SK-N-SH treated with all-trans-retinoic acid at 6 μM for 48 hours (cell line): ENCODE measurements at regions not wholly inside any gene's neighbourhood (a gene's known extent, or its start where the extent isn't known, plus 50 kb on each side); places are given as distances from the start of the nearest gene placed in this dataset.

ENCODE experiments used
- ATAC-seq: fragments of 200-7000 bp; cut with Tn5 transposase; 3 replicates; pipeline ENCODE4 v1.9.1; 2020; ENCODE audit warnings: mild to moderate bottlenecking, moderate library complexity
- ARNTL ChIP-seq: fragments of 450-650 bp; formaldehyde crosslinking; IDR thresholded peaks from 2 replicates; pipeline ENCODE4 v1.5.0; 2020; ENCODE audit warnings: low read depth, mild to moderate bottlenecking, moderate library complexity, borderline replicate concordance
- BACH2 ChIP-seq: fragments of 250-450 bp; sonication (Bioruptor Pico); IDR thresholded peaks from 2 replicates; pipeline ENCODE4 v1.9.0; 2021; ENCODE audit warnings: mild to moderate bottlenecking, borderline replicate concordance
- CREB5 ChIP-seq: fragments of 250-450 bp; sonication (Bioruptor Pico); IDR thresholded peaks from 2 replicates; pipeline ENCODE4 v1.5.1; 2020; ENCODE audit warnings: low read depth, mild to moderate bottlenecking, moderate library complexity
- CSDC2 ChIP-seq: fragments of 250-450 bp; sonication (Bioruptor Pico); IDR thresholded peaks from 2 replicates; pipeline ENCODE4 v1.5.0; 2020; ENCODE audit warnings: mild to moderate bottlenecking, moderate library complexity
- CSRNP3 ChIP-seq: fragments of 250-450 bp; sonication (Bioruptor Pico); IDR thresholded peaks from 2 replicates; pipeline ENCODE4 v1.5.1; 2021; ENCODE audit warnings: mild to moderate bottlenecking, moderate library complexity
- ESRRG ChIP-seq: fragments of 250-450 bp; sonication (Bioruptor Pico); IDR thresholded peaks from 2 replicates; pipeline ENCODE4 v1.6.1; 2021; ENCODE audit warnings: mild to moderate bottlenecking
- GLIS3 ChIP-seq: fragments of 250-450 bp; sonication (Bioruptor Pico); IDR thresholded peaks from 2 replicates; pipeline ENCODE4 v1.5.0; 2020; ENCODE audit warnings: mild to moderate bottlenecking, moderate library complexity
- ISL1 ChIP-seq: fragments of 250-450 bp; sonication (Bioruptor Pico); IDR thresholded peaks from 2 replicates; pipeline ENCODE4 v2.1.2; 2022; ENCODE audit warnings: mild to moderate bottlenecking, moderate library complexity
- OSR1 ChIP-seq: fragments of 250-450 bp; sonication (Bioruptor Pico); IDR thresholded peaks from 2 replicates; pipeline ENCODE4 v1.8.0; 2022; ENCODE audit warnings: moderate library complexity, mild to moderate bottlenecking, inconsistent platforms
- PATZ1 ChIP-seq: fragments of 250-450 bp; sonication (Bioruptor Pico); IDR thresholded peaks from 2 replicates; pipeline ENCODE4 v1.8.0; 2020; ENCODE audit warnings: mild to moderate bottlenecking, moderate library complexity, borderline replicate concordance
- POU6F1 ChIP-seq: fragments of 250-450 bp; sonication (Bioruptor Pico); IDR thresholded peaks from 2 replicates; pipeline ENCODE4 v1.8.0; 2021; ENCODE audit warnings: low read depth, mild to moderate bottlenecking, moderate library complexity, borderline replicate concordance
- PPARA ChIP-seq: fragments of 250-450 bp; sonication (Bioruptor Pico); IDR thresholded peaks from 2 replicates; pipeline ENCODE4 v1.5.0; 2020; ENCODE audit warnings: mild to moderate bottlenecking, borderline replicate concordance
- RARB ChIP-seq: fragments of 250-450 bp; sonication (Bioruptor Pico); IDR thresholded peaks from 2 replicates; pipeline ENCODE4 v1.8.0; 2021; ENCODE audit warnings: mild to moderate bottlenecking, moderate library complexity
- SNAI2 ChIP-seq: fragments of 250-450 bp; sonication (Bioruptor Pico); IDR thresholded peaks from 2 replicates; pipeline ENCODE4 v1.5.0; 2020; ENCODE audit warnings: mild to moderate bottlenecking, moderate library complexity
- TCF4 ChIP-seq: fragments of 250-450 bp; sonication (Bioruptor Pico); IDR thresholded peaks from 2 replicates; pipeline ENCODE4 v1.8.0; 2021; ENCODE audit warnings: mild to moderate bottlenecking, moderate library complexity, borderline replicate concordance
- TOX ChIP-seq: fragments of 250-450 bp; sonication (Bioruptor Pico); IDR thresholded peaks from 2 replicates; pipeline ENCODE4 v1.8.0; 2021; ENCODE audit warnings: mild to moderate bottlenecking, moderate library complexity, borderline replicate concordance
- ZC3H10 ChIP-seq: fragments of 250-450 bp; sonication (Bioruptor Pico); IDR thresholded peaks from 2 replicates; pipeline ENCODE4 v1.5.1; 2021; ENCODE audit warnings: mild to moderate bottlenecking, moderate library complexity
- ZFP3 ChIP-seq: fragments of 250-450 bp; sonication (Bioruptor Pico); IDR thresholded peaks from 2 replicates; pipeline ENCODE4 v1.5.0; 2020; ENCODE audit warnings: mild to moderate bottlenecking, moderate library complexity
- ZFP30 ChIP-seq: fragments of 450-650 bp; formaldehyde crosslinking; IDR thresholded peaks from 2 replicates; pipeline ENCODE4 v1.5.0; 2022; ENCODE audit warnings: mild to moderate bottlenecking, moderate library complexity
- ZNF565 ChIP-seq: fragments of 450-650 bp; formaldehyde crosslinking; conservative IDR thresholded peaks from 2 replicates; pipeline ENCODE4 v1.5.0; 2020; ENCODE audit warnings: low read depth, mild to moderate bottlenecking, moderate library complexity
- ZNF70 ChIP-seq: fragments of 450-650 bp; formaldehyde crosslinking; IDR thresholded peaks from 2 replicates; pipeline ENCODE4 v1.5.0; 2020; ENCODE audit warnings: mild to moderate bottlenecking, moderate library complexity
- ZNF8 ChIP-seq: fragments of 450-650 bp; formaldehyde crosslinking; IDR thresholded peaks from 2 replicates; pipeline ENCODE4 v1.5.0; 2020; ENCODE audit warnings: mild to moderate bottlenecking, moderate library complexity
- TF ChIP-seq, protein P1 (sequence below): fragments of 250-450 bp; sonication (Bioruptor Pico); IDR thresholded peaks from 2 replicates; pipeline ENCODE4 v1.5.0; 2020; ENCODE audit warnings: mild to moderate bottlenecking, moderate library complexity

DNA sequence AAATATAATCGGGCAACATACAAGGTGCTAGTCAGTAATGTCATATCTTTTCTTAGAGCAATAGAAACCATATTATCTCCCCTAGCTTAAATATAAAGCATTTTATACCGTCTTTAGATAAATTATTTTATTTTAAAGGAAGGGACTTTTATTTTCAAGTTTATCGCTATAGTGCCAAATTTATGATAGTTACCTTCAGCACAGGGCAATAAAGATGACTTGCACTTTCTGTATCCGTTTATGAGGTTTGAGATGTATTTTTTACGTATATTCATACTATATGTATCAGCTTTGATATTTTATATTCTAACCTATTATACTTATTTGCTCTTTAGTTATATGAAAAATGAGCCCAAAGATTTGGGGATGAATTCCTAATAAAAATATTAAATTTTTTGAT, 61.6 kb upstream of the CARD18 start:
- no peak for TF ChIP-seq PPARA (CRISPR knock-in tag)
- no peak for TF ChIP-seq ZNF70 (CRISPR knock-in tag)
- TF ChIP-seq ISL1 (CRISPR knock-in tag) = no peak
- no peak for TF ChIP-seq ZFP30 (CRISPR knock-in tag)
- no peak for TF ChIP-seq TOX
- no peak for TF ChIP-seq ZNF8 (CRISPR knock-in tag)
- TF ChIP-seq CSRNP3 (CRISPR knock-in tag) = no peak
- no peak for TF ChIP-seq CREB5 (CRISPR knock-in tag)
- no peak for TF ChIP-seq ZFP3 (CRISPR knock-in tag)
- no peak for TF ChIP-seq CSDC2
- TF ChIP-seq, protein P1, sequence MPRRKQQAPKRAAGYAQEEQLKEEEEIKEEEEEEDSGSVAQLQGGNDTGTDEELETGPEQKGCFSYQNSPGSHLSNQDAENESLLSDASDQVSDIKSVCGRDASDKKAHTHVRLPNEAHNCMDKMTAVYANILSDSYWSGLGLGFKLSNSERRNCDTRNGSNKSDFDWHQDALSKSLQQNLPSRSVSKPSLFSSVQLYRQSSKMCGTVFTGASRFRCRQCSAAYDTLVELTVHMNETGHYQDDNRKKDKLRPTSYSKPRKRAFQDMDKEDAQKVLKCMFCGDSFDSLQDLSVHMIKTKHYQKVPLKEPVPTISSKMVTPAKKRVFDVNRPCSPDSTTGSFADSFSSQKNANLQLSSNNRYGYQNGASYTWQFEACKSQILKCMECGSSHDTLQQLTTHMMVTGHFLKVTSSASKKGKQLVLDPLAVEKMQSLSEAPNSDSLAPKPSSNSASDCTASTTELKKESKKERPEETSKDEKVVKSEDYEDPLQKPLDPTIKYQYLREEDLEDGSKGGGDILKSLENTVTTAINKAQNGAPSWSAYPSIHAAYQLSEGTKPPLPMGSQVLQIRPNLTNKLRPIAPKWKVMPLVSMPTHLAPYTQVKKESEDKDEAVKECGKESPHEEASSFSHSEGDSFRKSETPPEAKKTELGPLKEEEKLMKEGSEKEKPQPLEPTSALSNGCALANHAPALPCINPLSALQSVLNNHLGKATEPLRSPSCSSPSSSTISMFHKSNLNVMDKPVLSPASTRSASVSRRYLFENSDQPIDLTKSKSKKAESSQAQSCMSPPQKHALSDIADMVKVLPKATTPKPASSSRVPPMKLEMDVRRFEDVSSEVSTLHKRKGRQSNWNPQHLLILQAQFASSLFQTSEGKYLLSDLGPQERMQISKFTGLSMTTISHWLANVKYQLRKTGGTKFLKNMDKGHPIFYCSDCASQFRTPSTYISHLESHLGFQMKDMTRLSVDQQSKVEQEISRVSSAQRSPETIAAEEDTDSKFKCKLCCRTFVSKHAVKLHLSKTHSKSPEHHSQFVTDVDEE (CRISPR knock-in tag) = no peak
- no peak for TF ChIP-seq ESRRG (CRISPR knock-in tag)
- TF ChIP-seq RARB (CRISPR knock-in tag) = no peak
- TF ChIP-seq ZNF565 (CRISPR knock-in tag) = no peak
- no peak for TF ChIP-seq TCF4
- no peak for ATAC-seq

GRCh38 chr11:105197071-105197815, 57.7 kb upstream of the CARD18 start:
- TF ChIP-seq POU6F1 (CRISPR knock-in tag) (no peak), ZFP30 (CRISPR knock-in tag) (no peak), TOX (no peak), ZNF8 (CRISPR knock-in tag) (no peak), CREB5 (CRISPR knock-in tag) (no peak), BACH2 (CRISPR knock-in tag) (no peak), ARNTL (no peak), CSDC2 (no peak)
- no peak for ATAC-seq

DNA sequence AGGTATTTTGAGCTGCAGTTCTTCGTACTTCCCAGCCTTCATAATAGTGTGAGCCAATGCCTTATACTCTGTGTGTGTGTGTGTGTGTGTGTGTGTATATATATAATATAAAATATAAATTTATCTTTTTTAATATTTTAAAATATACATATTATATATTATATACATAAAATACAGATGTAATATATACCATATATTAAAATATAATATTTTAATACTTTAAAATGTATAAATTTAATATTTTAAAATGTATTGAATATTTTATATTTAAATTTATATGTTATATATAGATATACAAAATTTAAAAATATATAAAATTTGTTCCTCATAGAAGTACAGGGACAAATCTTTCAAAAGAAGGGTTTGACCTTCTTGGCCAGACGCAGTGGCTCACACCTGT, 53.7 kb upstream of the CARD18 start:
- ATAC-seq = no peak
- TF ChIP-seq PATZ1 = no peak
- no peak for TF ChIP-seq ZC3H10 (CRISPR knock-in tag)
- TF ChIP-seq SNAI2 = no peak
- TF ChIP-seq PPARA (CRISPR knock-in tag) = no peak
- TF ChIP-seq POU6F1 (CRISPR knock-in tag) = no peak
- TF ChIP-seq ZNF8 (CRISPR knock-in tag) = no peak
- no peak for TF ChIP-seq ZFP3 (CRISPR knock-in tag)
- no peak for TF ChIP-seq OSR1 (CRISPR knock-in tag)
- no peak for TF ChIP-seq ZNF70 (CRISPR knock-in tag)
- TF ChIP-seq CSDC2 = no peak
- TF ChIP-seq GLIS3 (CRISPR knock-in tag) = no peak
- TF ChIP-seq CREB5 (CRISPR knock-in tag) = no peak
- no peak for TF ChIP-seq ZFP30 (CRISPR knock-in tag)
- no peak for TF ChIP-seq ISL1 (CRISPR knock-in tag)
